ENCODE measurements at regions not wholly inside any gene's neighbourhood (a gene's known extent, or its start where the extent isn't known, plus 50 kb on each side); places are given as distances from the start of the nearest gene placed in this dataset.
"Not testable (repeated sequence)": the region's sequence is repeated elsewhere in the genome, so short reads cannot be mapped to it uniquely, and the experiment has no call there.

GRCh38 chr17:14737984-14738651 lies 437.2 kb downstream of the HS3ST3B1 start:
- no peaks in the 10 kb centered on the region for H3K9me3 ChIP-seq (ENCODE audit: low read depth, low read length)
- peaks cover 44% of the 10 kb centered on the region for H3K4me1 ChIP-seq (ENCODE audit: insufficient read depth, low read length)
- no peak overlapping the region for H3K4me3 ChIP-seq (ENCODE audit: low read length)
- H3K27me3 ChIP-seq (ENCODE audit: insufficient read depth, low read length): no peaks in the 10 kb centered on the region

GRCh38 chr17:14736631-14737030 lies 435.8 kb downstream of the HS3ST3B1 start:
- H3K4me3 ChIP-seq (ENCODE audit: low read length): no peak overlapping the region
- H3K27me3 ChIP-seq (ENCODE audit: insufficient read depth, low read length): no peaks in the 10 kb centered on the region
- no peaks in the 10 kb centered on the region for H3K9me3 ChIP-seq (ENCODE audit: low read depth, low read length)
- H3K4me1 ChIP-seq (ENCODE audit: insufficient read depth, low read length): peaks cover 51% of the 10 kb centered on the region

- Histone ChIP-seq H3K4me1 (ENCODE audit: insufficient read depth, low read length) (peaks cover 30% of the 10 kb centered on the region), H3K4me3 (ENCODE audit: low read length) (no peak overlapping the region), H3K9me3 (ENCODE audit: low read depth, low read length) (no peaks in the 10 kb centered on the region), H3K27me3 (ENCODE audit: insufficient read depth, low read length) (no peaks in the 10 kb centered on the region)
Observed at GRCh38 chr17:14733376-14733775, 432.5 kb downstream of the HS3ST3B1 start.

GRCh38 chr17:14732211-14732610 lies 431.3 kb downstream of the HS3ST3B1 start:
- H3K27me3 ChIP-seq (ENCODE audit: insufficient read depth, low read length): no peaks in the 10 kb centered on the region
- H3K9me3 ChIP-seq (ENCODE audit: low read depth, low read length): no peaks in the 10 kb centered on the region
- H3K4me1 ChIP-seq (ENCODE audit: insufficient read depth, low read length): peaks cover 19% of the 10 kb centered on the region
- H3K4me3 ChIP-seq (ENCODE audit: low read length): no peak overlapping the region

GRCh38 chr17:14731591-14731990 lies 430.7 kb downstream of the HS3ST3B1 start:
- H3K4me3 ChIP-seq (ENCODE audit: low read length): no peak overlapping the region
- no peaks in the 10 kb centered on the region for H3K9me3 ChIP-seq (ENCODE audit: low read depth, low read length)
- peaks cover 14% of the 10 kb centered on the region for H3K4me1 ChIP-seq (ENCODE audit: insufficient read depth, low read length)
- no peaks in the 10 kb centered on the region for H3K27me3 ChIP-seq (ENCODE audit: insufficient read depth, low read length)

- peaks cover 14% of the 10 kb centered on the region for H3K4me1 ChIP-seq (ENCODE audit: insufficient read depth, low read length)
- no peaks in the 10 kb centered on the region for H3K27me3 ChIP-seq (ENCODE audit: insufficient read depth, low read length)
- H3K9me3 ChIP-seq (ENCODE audit: low read depth, low read length): no peaks in the 10 kb centered on the region
- no peak overlapping the region for H3K4me3 ChIP-seq (ENCODE audit: low read length)
Observed at GRCh38 chr17:14730821-14731220, 429.9 kb downstream of the HS3ST3B1 start.

- Histone ChIP-seq H3K4me1 (ENCODE audit: insufficient read depth, low read length) (no peaks in the 10 kb centered on the region), H3K27me3 (ENCODE audit: insufficient read depth, low read length) (no peaks in the 10 kb centered on the region), H3K9me3 (ENCODE audit: low read depth, low read length) (no peaks in the 10 kb centered on the region), H3K4me3 (ENCODE audit: low read length) (no peak overlapping the region)
Observed at GRCh38 chr17:14725729-14726128, 424.8 kb downstream of the HS3ST3B1 start.

GRCh38 chr17:14724770-14725169 lies 423.9 kb downstream of the HS3ST3B1 start:
- H3K4me1 ChIP-seq (ENCODE audit: insufficient read depth, low read length): no peaks in the 10 kb centered on the region
- H3K27me3 ChIP-seq (ENCODE audit: insufficient read depth, low read length): no peaks in the 10 kb centered on the region
- no peak overlapping the region for H3K4me3 ChIP-seq (ENCODE audit: low read length)
- H3K9me3 ChIP-seq (ENCODE audit: low read depth, low read length): no peaks in the 10 kb centered on the region

GRCh38 chr17:14723349-14723748 lies 422.5 kb downstream of the HS3ST3B1 start:
- not testable (repeated sequence) for H3K9me3 ChIP-seq (ENCODE audit: low read depth, low read length); H3K4me1 ChIP-seq (ENCODE audit: insufficient read depth, low read length); H3K27me3 ChIP-seq (ENCODE audit: insufficient read depth, low read length); H3K4me3 ChIP-seq (ENCODE audit: low read length)

- no peaks in the 10 kb centered on the region for H3K9me3 ChIP-seq (ENCODE audit: low read depth, low read length)
- H3K27me3 ChIP-seq (ENCODE audit: insufficient read depth, low read length): no peaks in the 10 kb centered on the region
- H3K4me3 ChIP-seq (ENCODE audit: low read length): no peak overlapping the region
- no peaks in the 10 kb centered on the region for H3K4me1 ChIP-seq (ENCODE audit: insufficient read depth, low read length)
Observed at GRCh38 chr17:14719942-14720341, 419.1 kb downstream of the HS3ST3B1 start.

- Histone ChIP-seq H3K4me1 (ENCODE audit: insufficient read depth, low read length) (peaks cover 2% of the 10 kb centered on the region), H3K9me3 (ENCODE audit: low read depth, low read length) (no peaks in the 10 kb centered on the region), H3K4me3 (ENCODE audit: low read length) (no peak overlapping the region), H3K27me3 (ENCODE audit: insufficient read depth, low read length) (no peaks in the 10 kb centered on the region)
Observed at GRCh38 chr17:14717859-14718258, 417.0 kb downstream of the HS3ST3B1 start.

GRCh38 chr17:14715561-14715960 lies 414.7 kb downstream of the HS3ST3B1 start:
- Histone ChIP-seq H3K4me1 (ENCODE audit: insufficient read depth, low read length) (peaks cover 6% of the 10 kb centered on the region), H3K27me3 (ENCODE audit: insufficient read depth, low read length) (no peaks in the 10 kb centered on the region), H3K4me3 (ENCODE audit: low read length) (no peak overlapping the region), H3K9me3 (ENCODE audit: low read depth, low read length) (no peaks in the 10 kb centered on the region)

GRCh38 chr17:14712611-14713021 lies 411.7 kb downstream of the HS3ST3B1 start:
- no peak overlapping the region for H3K4me3 ChIP-seq (ENCODE audit: low read length)

GRCh38 chr17:14704121-14704520 lies 403.2 kb downstream of the HS3ST3B1 start:
- Histone ChIP-seq H3K27me3 (ENCODE audit: insufficient read depth, low read length) (no peaks in the 10 kb centered on the region), H3K4me1 (ENCODE audit: insufficient read depth, low read length) (no peaks in the 10 kb centered on the region), H3K4me3 (ENCODE audit: low read length) (no peak overlapping the region), H3K9me3 (ENCODE audit: low read depth, low read length) (no peaks in the 10 kb centered on the region)

More at GRCh38 chr17:14712611-14713021, 411.7 kb downstream of the HS3ST3B1 start:
- no peaks in the 10 kb centered on the region for H3K9me3 ChIP-seq (ENCODE audit: low read depth, low read length)
- H3K4me1 ChIP-seq (ENCODE audit: insufficient read depth, low read length): peaks cover 6% of the 10 kb centered on the region
- H3K27me3 ChIP-seq (ENCODE audit: insufficient read depth, low read length): no peaks in the 10 kb centered on the region

GRCh38 chr17:14701886-14702285 lies 401.0 kb downstream of the HS3ST3B1 start:
- Histone ChIP-seq H3K4me1 (ENCODE audit: insufficient read depth, low read length) (no peaks in the 10 kb centered on the region), H3K27me3 (ENCODE audit: insufficient read depth, low read length) (no peaks in the 10 kb centered on the region), H3K9me3 (ENCODE audit: low read depth, low read length) (no peaks in the 10 kb centered on the region), H3K4me3 (ENCODE audit: low read length) (no peak overlapping the region)

GRCh38 chr17:14699574-14700185 lies 398.8 kb downstream of the HS3ST3B1 start:
- H3K4me1 ChIP-seq (ENCODE audit: insufficient read depth, low read length): no peaks in the 10 kb centered on the region
- H3K27me3 ChIP-seq (ENCODE audit: insufficient read depth, low read length): no peaks in the 10 kb centered on the region
- no peaks in the 10 kb centered on the region for H3K9me3 ChIP-seq (ENCODE audit: low read depth, low read length)
- H3K4me3 ChIP-seq (ENCODE audit: low read length): no peak overlapping the region

All from mononuclear cell (primary cell).